HG02884 (cell line): ENCODE measurements at regions not wholly inside any gene's neighbourhood (a gene's known extent, or its start where the extent isn't known, plus 50 kb on each side); places are given as distances from the start of the nearest gene placed in this dataset.
A peak's percentile ranks its signal among the peaks of the same experiment; 100 is the strongest.
"Not testable (repeated sequence)": the region's sequence is repeated elsewhere in the genome, so short reads cannot be mapped to it uniquely, and the experiment has no call there.

Source experiments
- ATAC-seq: cut with Tn5 transposase; IDR thresholded peaks from one replicate; pipeline ENCODE4 v1.9.1; 2021; ENCODE audit warnings: mild to moderate bottlenecking, moderate library complexity; ENCODE audit not compliant: unreplicated experiment

GRCh38 chr5:77871946-77872345, 95.8 kb upstream of the TBCA start:
- no peak for ATAC-seq

GRCh38 chr5:77871016-77871415, 94.9 kb upstream of the TBCA start:
- no peak for ATAC-seq

GRCh38 chr5:77869116-77869798, 93.1 kb upstream of the TBCA start:
- no peak for ATAC-seq

GRCh38 chr5:77867914-77868313, 91.8 kb upstream of the TBCA start:
- no peak for ATAC-seq

- no peak for ATAC-seq
These were observed 91.1 kb upstream of the TBCA start for GRCh38 chr5:77867194-77867691.

GRCh38 chr5:77866198-77866597, 90.1 kb upstream of the TBCA start:
- ATAC-seq = no peak

- ATAC-seq = no peak
These were observed 88.9 kb upstream of the TBCA start for GRCh38 chr5:77864997-77865396.

GRCh38 chr5:77863181-77863580, 87.0 kb upstream of the TBCA start:
- no peak for ATAC-seq

- ATAC-seq = no peak
These were observed 85.4 kb upstream of the TBCA start for GRCh38 chr5:77861576-77861975.

- ATAC-seq = no peak
These were observed 83.2 kb upstream of the TBCA start for GRCh38 chr5:77859306-77859705.

- ATAC-seq = not testable (repeated sequence)
These were observed 82.5 kb upstream of the TBCA start for GRCh38 chr5:77858678-77859077.

GRCh38 chr5:77855369-77855768, 79.2 kb upstream of the TBCA start:
- no peak for ATAC-seq

GRCh38 chr5:77853353-77853907, 77.3 kb upstream of the TBCA start:
- no peak for ATAC-seq

GRCh38 chr5:77852514-77853352, 76.6 kb upstream of the TBCA start:
- ATAC-seq = peak; percentile 43

- ATAC-seq = no peak
These were observed 76.0 kb upstream of the TBCA start for GRCh38 chr5:77852068-77852513.

- ATAC-seq = no peak
These were observed 75.3 kb upstream of the TBCA start for GRCh38 chr5:77851176-77852067.

- ATAC-seq = no peak
These were observed 74.5 kb upstream of the TBCA start for GRCh38 chr5:77850536-77851175.

- ATAC-seq = no peak
These were observed 73.3 kb upstream of the TBCA start for GRCh38 chr5:77849308-77849900.

GRCh38 chr5:77847814-77848290, 71.7 kb upstream of the TBCA start:
- no peak for ATAC-seq

GRCh38 chr5:77847129-77847460, 71.0 kb upstream of the TBCA start:
- no peak for ATAC-seq
